Activated CD8-positive, alpha-beta T cell treated with anti-CD3 and anti-CD28 coated beads, Interleukin-2, amount 10 ng/mL, durations not matched to agents 7 days and 5 days (primary cell): ENCODE measurements at regions not wholly inside any gene's neighbourhood (a gene's known extent, or its start where the extent isn't known, plus 50 kb on each side); places are given as distances from the start of the nearest gene placed in this dataset.

ENCODE experiments used
- ATAC-seq: fragments of 150-1000 bp; cut with Tn5 transposase; one replicate; pipeline ENCODE4 v1.10.0; 2021; ENCODE audit warnings: moderate library complexity
- CTCF ChIA-PET: fragments of 350-600 bp; sonication (Branson Sonifier 250); formaldehyde crosslinking; loops from one replicate; lab custom pipeline; 2021; ENCODE audit warnings: antibody characterized with exemption; lab: Charles Lee
- POLR2A ChIA-PET: fragments of 350-600 bp; sonication (Branson Sonifier 250); formaldehyde crosslinking; loops from one replicate; lab custom pipeline; 2021; ENCODE audit warnings: antibody characterized with exemption; lab: Charles Lee
- DNase-seq: peaks from one replicate; pipeline ENCODE4 v3.0.0-alpha.2; 2020
- H3K27ac Mint-ChIP-seq: one replicate; pipeline ENCODE4 v1.8.0; 2021; ENCODE audit warnings: mild to moderate bottlenecking, mixed read lengths
- H3K27me3 Mint-ChIP-seq: one replicate; pipeline ENCODE4 v1.8.0; 2021; ENCODE audit warnings: low read depth, mixed read lengths
- H3K36me3 Mint-ChIP-seq: one replicate; pipeline ENCODE4 v1.8.0; 2021; ENCODE audit warnings: low read depth, mixed read lengths
- H3K4me1 Mint-ChIP-seq: one replicate; pipeline ENCODE4 v1.8.0; 2021; ENCODE audit warnings: low read depth, mixed read lengths
- H3K4me3 Mint-ChIP-seq: one replicate; pipeline ENCODE4 v1.8.0; 2021; ENCODE audit warnings: mild to moderate bottlenecking, mixed read lengths
- H3K9me3 Mint-ChIP-seq: one replicate; pipeline ENCODE4 v1.8.0; 2022; ENCODE audit warnings: mixed read lengths; ENCODE audit not compliant: insufficient read depth

- DNase-seq (no peak), ATAC-seq (no peak)
- Mint-ChIP-seq H3K4me1 (no peaks in the 10 kb centered on the region), H3K27me3 (no peaks in the 10 kb centered on the region), H3K9me3 (no peaks in the 10 kb centered on the region), H3K4me3 (no peak overlapping the region), H3K36me3 (no peaks in the 10 kb centered on the region), H3K27ac (no peak overlapping the region)
- ChIA-PET CTCF (no interaction called here), POLR2A (no interaction called here)
Measured at GRCh38 chr14:48963231-48963790, 622.9 kb downstream of the RPS29 start.

GRCh38 chr14:48957486-48957885 lies 628.7 kb downstream of the RPS29 start:
- Mint-ChIP-seq H3K4me1 (no peaks in the 10 kb centered on the region), H3K36me3 (no peaks in the 10 kb centered on the region), H3K4me3 (no peak overlapping the region), H3K9me3 (no peaks in the 10 kb centered on the region), H3K27ac (no peak overlapping the region), H3K27me3 (no peaks in the 10 kb centered on the region)
- ATAC-seq (no peak), DNase-seq (no peak)
- POLR2A ChIA-PET = no interaction called here
- CTCF ChIA-PET = no interaction called here

- DNase-seq (no peak), ATAC-seq (no peak)
- Mint-ChIP-seq H3K4me3 (no peak overlapping the region), H3K9me3 (no peaks in the 10 kb centered on the region), H3K4me1 (no peaks in the 10 kb centered on the region), H3K27ac (no peak overlapping the region), H3K27me3 (no peaks in the 10 kb centered on the region), H3K36me3 (no peaks in the 10 kb centered on the region)
- ChIA-PET POLR2A (no interaction called here), CTCF (no interaction called here)
Measured at GRCh38 chr14:48955857-48956256, 630.3 kb downstream of the RPS29 start.

DNA sequence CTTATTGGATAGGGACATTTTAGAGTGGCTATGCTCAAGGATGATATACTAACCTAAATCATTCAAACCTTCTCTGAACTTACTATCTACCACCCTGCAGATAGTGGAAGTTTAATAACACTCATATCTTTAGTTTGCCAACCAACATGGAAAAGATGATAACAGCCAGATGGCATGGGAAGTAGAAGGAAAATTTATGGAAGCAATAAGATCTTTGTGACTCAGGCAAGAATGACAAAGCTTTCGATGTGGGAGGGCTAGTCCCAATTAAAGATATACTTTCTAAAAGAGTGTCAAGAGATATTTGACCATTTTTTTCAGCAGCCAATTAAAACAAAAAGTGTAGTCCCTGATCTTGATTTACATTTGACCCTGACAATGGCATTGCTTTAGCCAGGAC lies 631.7 kb downstream of the RPS29 start:
- ChIA-PET POLR2A (no interaction called here), CTCF (no interaction called here)
- Mint-ChIP-seq H3K4me1 (no peaks in the 10 kb centered on the region), H3K36me3 (no peaks in the 10 kb centered on the region), H3K27ac (no peak overlapping the region), H3K9me3 (no peaks in the 10 kb centered on the region), H3K4me3 (no peak overlapping the region), H3K27me3 (no peaks in the 10 kb centered on the region)
- ATAC-seq = no peak
- no peak for DNase-seq

- no peaks in the 10 kb centered on the region for H3K27me3 Mint-ChIP-seq
- ChIA-PET POLR2A (no interaction called here), CTCF (no interaction called here)
- no peaks in the 10 kb centered on the region for H3K36me3 Mint-ChIP-seq
- DNase-seq (no peak), ATAC-seq (no peak)
- H3K4me1 Mint-ChIP-seq = no peaks in the 10 kb centered on the region
- H3K4me3 Mint-ChIP-seq = no peak overlapping the region
- no peaks in the 10 kb centered on the region for H3K9me3 Mint-ChIP-seq
- no peak overlapping the region for H3K27ac Mint-ChIP-seq
Measured at GRCh38 chr14:48944809-48945208, 641.4 kb downstream of the RPS29 start.

GRCh38 chr14:48943913-48944312 lies 642.3 kb downstream of the RPS29 start:
- CTCF ChIA-PET = no interaction called here
- DNase-seq = no peak
- H3K36me3 Mint-ChIP-seq = no peaks in the 10 kb centered on the region
- no peaks in the 10 kb centered on the region for H3K9me3 Mint-ChIP-seq
- H3K27ac Mint-ChIP-seq = no peak overlapping the region
- no peaks in the 10 kb centered on the region for H3K4me1 Mint-ChIP-seq
- no peaks in the 10 kb centered on the region for H3K27me3 Mint-ChIP-seq
- no peak for ATAC-seq
- POLR2A ChIA-PET = no interaction called here
- H3K4me3 Mint-ChIP-seq = no peak overlapping the region

DNA sequence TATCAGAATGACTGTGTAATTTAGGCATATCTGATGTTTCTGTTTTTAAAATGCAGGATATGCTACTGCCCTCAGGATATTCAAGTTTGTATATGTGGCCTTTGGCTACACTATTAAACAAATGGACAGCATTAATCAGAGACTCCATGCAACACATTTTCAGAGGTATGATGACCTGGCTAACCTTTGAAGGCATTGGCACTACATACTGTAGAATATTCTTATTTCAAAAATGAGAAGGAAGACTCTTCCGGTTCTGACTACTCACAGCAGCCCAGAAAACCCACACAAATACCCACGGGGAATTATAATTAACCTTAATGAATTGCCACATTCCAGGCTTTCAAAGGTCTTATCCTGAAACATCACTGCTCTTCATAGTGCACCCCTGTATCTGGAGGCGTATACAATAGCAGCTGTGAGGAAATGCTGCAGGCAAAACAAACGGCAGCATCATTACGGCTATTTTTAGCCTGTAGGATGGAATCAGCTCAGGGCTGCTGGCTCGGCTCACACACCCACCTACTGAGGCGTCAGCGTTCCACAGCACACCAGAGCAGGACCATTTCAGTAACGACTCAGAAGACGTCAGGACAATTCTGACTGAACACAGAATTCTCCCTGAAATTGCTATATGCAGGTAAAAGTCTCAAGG lies 648.5 kb downstream of the RPS29 start:
- H3K27me3 Mint-ChIP-seq = no peaks in the 10 kb centered on the region
- H3K27ac Mint-ChIP-seq = no peak overlapping the region
- H3K4me1 Mint-ChIP-seq = no peaks in the 10 kb centered on the region
- ChIA-PET POLR2A (no interaction called here), CTCF (no interaction called here)
- DNase-seq (no peak), ATAC-seq (no peak)
- no peaks in the 10 kb centered on the region for H3K36me3 Mint-ChIP-seq
- H3K9me3 Mint-ChIP-seq = no peaks in the 10 kb centered on the region
- no peak overlapping the region for H3K4me3 Mint-ChIP-seq

DNA sequence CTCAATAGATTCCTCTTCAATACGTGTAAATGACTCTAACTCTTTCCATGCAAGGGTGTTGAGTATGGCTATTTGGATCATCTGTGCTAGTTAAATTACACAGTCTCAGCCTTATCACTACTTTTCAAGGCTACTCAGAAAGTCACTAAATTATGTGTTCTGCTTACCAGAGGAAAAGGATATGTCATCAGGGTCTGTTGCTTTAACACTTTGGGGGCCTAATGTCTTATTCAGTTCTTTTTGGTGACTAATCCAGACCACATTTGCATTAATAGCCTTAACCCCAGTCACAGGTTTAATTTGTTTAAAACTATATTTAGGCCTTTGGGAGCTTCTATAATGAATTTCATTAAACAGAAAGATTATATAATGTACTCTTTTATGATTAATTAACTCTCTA lies 649.3 kb downstream of the RPS29 start:
- no peak for ATAC-seq
- ChIA-PET CTCF (no interaction called here), POLR2A (no interaction called here)
- Mint-ChIP-seq H3K9me3 (no peaks in the 10 kb centered on the region), H3K4me3 (no peak overlapping the region), H3K27ac (no peak overlapping the region), H3K4me1 (no peaks in the 10 kb centered on the region), H3K27me3 (no peaks in the 10 kb centered on the region), H3K36me3 (no peaks in the 10 kb centered on the region)
- DNase-seq = no peak

DNA sequence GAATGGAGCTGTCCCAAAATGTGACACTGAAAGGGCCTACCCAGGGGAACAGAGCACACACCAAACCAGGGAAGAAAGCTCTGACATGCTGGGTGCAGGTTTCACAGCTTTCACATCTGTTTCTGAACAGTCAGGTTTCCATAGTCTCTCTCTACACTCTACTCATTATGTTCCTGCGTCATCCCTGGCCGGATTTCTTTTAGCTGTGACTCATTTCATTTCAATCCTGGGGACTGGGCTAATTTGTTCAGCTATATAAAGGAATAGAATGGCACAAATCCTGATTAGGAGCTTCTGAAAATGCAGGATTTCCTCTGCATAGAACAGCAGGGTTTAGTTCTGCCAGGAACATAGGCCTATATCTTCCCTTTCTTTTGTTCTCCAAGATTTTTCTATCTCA lies 649.8 kb downstream of the RPS29 start:
- H3K4me3 Mint-ChIP-seq = no peak overlapping the region
- H3K27me3 Mint-ChIP-seq = no peaks in the 10 kb centered on the region
- H3K36me3 Mint-ChIP-seq = no peaks in the 10 kb centered on the region
- POLR2A ChIA-PET = no interaction called here
- no peaks in the 10 kb centered on the region for H3K9me3 Mint-ChIP-seq
- no peak for DNase-seq
- no peak for ATAC-seq
- CTCF ChIA-PET = no interaction called here
- H3K4me1 Mint-ChIP-seq = no peaks in the 10 kb centered on the region
- H3K27ac Mint-ChIP-seq = no peak overlapping the region

- Mint-ChIP-seq H3K27me3 (no peaks in the 10 kb centered on the region), H3K4me1 (no peaks in the 10 kb centered on the region), H3K4me3 (no peak overlapping the region), H3K36me3 (no peaks in the 10 kb centered on the region), H3K9me3 (no peaks in the 10 kb centered on the region), H3K27ac (no peak overlapping the region)
- CTCF ChIA-PET = no interaction called here
- ATAC-seq = no peak
- no peak for DNase-seq
- POLR2A ChIA-PET = no interaction called here
Measured at GRCh38 chr14:48925184-48925583, 661.0 kb downstream of the RPS29 start.

DNA sequence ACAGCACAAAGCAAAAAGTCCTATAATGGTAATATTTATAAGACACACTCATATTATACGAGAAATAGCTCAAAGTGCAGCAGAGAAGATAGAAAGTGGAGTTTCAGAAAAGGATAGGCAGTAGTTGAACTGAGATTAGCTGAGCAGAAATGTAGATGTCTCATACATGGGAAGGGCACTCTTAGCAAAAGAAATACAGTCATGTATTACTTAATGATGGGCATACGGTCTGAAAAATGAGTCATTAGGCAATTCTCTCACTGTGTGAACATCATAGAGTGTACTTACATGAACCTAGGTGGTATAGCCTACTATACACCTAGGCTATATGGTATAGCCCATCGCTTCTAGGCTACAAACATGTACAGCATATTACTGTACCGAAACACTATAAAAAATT lies 671.3 kb downstream of the RPS29 start:
- Mint-ChIP-seq H3K27me3 (no peaks in the 10 kb centered on the region), H3K9me3 (no peaks in the 10 kb centered on the region), H3K4me3 (no peak overlapping the region), H3K4me1 (no peaks in the 10 kb centered on the region), H3K27ac (no peak overlapping the region), H3K36me3 (no peaks in the 10 kb centered on the region)
- ChIA-PET CTCF (no interaction called here), POLR2A (no interaction called here)
- DNase-seq = no peak
- no peak for ATAC-seq

- Mint-ChIP-seq H3K4me3 (no peak overlapping the region), H3K36me3 (no peaks in the 10 kb centered on the region), H3K9me3 (no peaks in the 10 kb centered on the region), H3K4me1 (no peaks in the 10 kb centered on the region), H3K27me3 (no peaks in the 10 kb centered on the region), H3K27ac (no peak overlapping the region)
- DNase-seq (no peak), ATAC-seq (no peak)
- ChIA-PET CTCF (no interaction called here), POLR2A (no interaction called here)
Measured at GRCh38 chr14:48914382-48914781, 671.8 kb downstream of the RPS29 start.

GRCh38 chr14:48900565-48900964 lies 685.6 kb downstream of the RPS29 start:
- H3K27ac Mint-ChIP-seq = no peak overlapping the region
- ChIA-PET POLR2A (no interaction called here), CTCF (no interaction called here)
- no peak overlapping the region for H3K4me3 Mint-ChIP-seq
- no peaks in the 10 kb centered on the region for H3K9me3 Mint-ChIP-seq
- H3K4me1 Mint-ChIP-seq = no peaks in the 10 kb centered on the region
- no peaks in the 10 kb centered on the region for H3K36me3 Mint-ChIP-seq
- H3K27me3 Mint-ChIP-seq = no peaks in the 10 kb centered on the region
- DNase-seq = no peak
- no peak for ATAC-seq
